Upper lobe of left lung (tissue), 4 donors: ENCODE measurements at regions not wholly inside any gene's neighbourhood (a gene's known extent, or its start where the extent isn't known, plus 50 kb on each side); places are given as distances from the start of the nearest gene placed in this dataset.

Experiments
- POLR2AphosphoS5 ChIP-seq, 2 donors: sonication (generic); formaldehyde crosslinking; IDR thresholded peaks; one replicate each; pipeline ENCODE4 v1.5.1; 2017; ENCODE audit warnings: antibody characterized with exemption in 2 of 2
- TF ChIP-seq, protein P1 (sequence below), 6 experiments: fragments of 450-650 bp in 4 of 6; fragments of 200-600 bp in 2 of 6; sonication (generic) in 2 of 6; IDR thresholded peaks; one replicate each; pipeline ENCODE4 v1.5.1; 2016 to 2019; ENCODE audit warnings: antibody characterized with exemption in 6 of 6

DNA sequence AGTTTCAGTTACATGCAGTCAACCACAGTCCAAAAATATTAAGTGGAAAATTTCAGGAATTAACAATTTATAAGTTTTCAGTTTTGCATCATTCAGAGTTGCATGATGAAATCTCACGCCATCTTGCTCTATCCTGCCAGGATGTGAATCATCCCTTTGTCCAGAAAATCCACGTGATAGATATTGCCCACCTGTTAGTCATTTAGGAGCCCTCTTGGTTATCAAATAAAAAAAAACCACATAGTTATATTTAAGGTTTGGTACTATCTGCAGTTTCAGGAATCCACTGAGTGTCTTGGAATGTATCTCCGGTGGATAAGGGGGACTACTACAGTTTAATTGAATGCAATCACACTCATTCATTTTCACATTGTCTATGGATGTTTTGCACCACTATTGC, 1249.0 kb upstream of the CITED2 start:
- no peak for TF ChIP-seq POLR2AphosphoS5 (IDR thresholded peaks at IDR 0.05)
- TF ChIP-seq, protein P1, sequence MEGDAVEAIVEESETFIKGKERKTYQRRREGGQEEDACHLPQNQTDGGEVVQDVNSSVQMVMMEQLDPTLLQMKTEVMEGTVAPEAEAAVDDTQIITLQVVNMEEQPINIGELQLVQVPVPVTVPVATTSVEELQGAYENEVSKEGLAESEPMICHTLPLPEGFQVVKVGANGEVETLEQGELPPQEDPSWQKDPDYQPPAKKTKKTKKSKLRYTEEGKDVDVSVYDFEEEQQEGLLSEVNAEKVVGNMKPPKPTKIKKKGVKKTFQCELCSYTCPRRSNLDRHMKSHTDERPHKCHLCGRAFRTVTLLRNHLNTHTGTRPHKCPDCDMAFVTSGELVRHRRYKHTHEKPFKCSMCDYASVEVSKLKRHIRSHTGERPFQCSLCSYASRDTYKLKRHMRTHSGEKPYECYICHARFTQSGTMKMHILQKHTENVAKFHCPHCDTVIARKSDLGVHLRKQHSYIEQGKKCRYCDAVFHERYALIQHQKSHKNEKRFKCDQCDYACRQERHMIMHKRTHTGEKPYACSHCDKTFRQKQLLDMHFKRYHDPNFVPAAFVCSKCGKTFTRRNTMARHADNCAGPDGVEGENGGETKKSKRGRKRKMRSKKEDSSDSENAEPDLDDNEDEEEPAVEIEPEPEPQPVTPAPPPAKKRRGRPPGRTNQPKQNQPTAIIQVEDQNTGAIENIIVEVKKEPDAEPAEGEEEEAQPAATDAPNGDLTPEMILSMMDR (IDR thresholded peaks at IDR 0.05), result no peak
